GM18907 (cell line): ENCODE measurements at regions not wholly inside any gene's neighbourhood (a gene's known extent, or its start where the extent isn't known, plus 50 kb on each side); places are given as distances from the start of the nearest gene placed in this dataset.

ENCODE experiments used
- ATAC-seq: cut with Tn5 transposase; IDR thresholded peaks from one replicate; pipeline ENCODE4 v1.9.1; 2021; ENCODE audit warnings: mild to moderate bottlenecking, moderate library complexity; ENCODE audit not compliant: unreplicated experiment

- no peak for ATAC-seq
Observed at GRCh38 chr1:221444346-221444745, 297.5 kb downstream of the DUSP10 start.

- no peak for ATAC-seq
Observed at GRCh38 chr1:221448585-221449175, 293.2 kb downstream of the DUSP10 start.

GRCh38 chr1:221449194-221449593, 292.7 kb downstream of the DUSP10 start:
- no peak for ATAC-seq

GRCh38 chr1:221449801-221450470, 292.0 kb downstream of the DUSP10 start:
- peak; percentile 59 for ATAC-seq

GRCh38 chr1:221451741-221452140, 290.1 kb downstream of the DUSP10 start:
- no peak for ATAC-seq

- ATAC-seq, result no peak
Observed at GRCh38 chr1:221454096-221454495, 287.8 kb downstream of the DUSP10 start.

- ATAC-seq, result no peak
Observed at GRCh38 chr1:221456918-221457317, 285.0 kb downstream of the DUSP10 start.

- ATAC-seq, result no peak
Observed at GRCh38 chr1:221457685-221458446, 284.0 kb downstream of the DUSP10 start.

- no peak for ATAC-seq
Observed at GRCh38 chr1:221458447-221459156, 283.3 kb downstream of the DUSP10 start.

- no peak for ATAC-seq
Observed at GRCh38 chr1:221459558-221459957, 282.3 kb downstream of the DUSP10 start.

GRCh38 chr1:221462345-221462744, 279.5 kb downstream of the DUSP10 start:
- no peak for ATAC-seq

GRCh38 chr1:221468546-221468945, 273.3 kb downstream of the DUSP10 start:
- ATAC-seq, result no peak

GRCh38 chr1:221469476-221469875, 272.4 kb downstream of the DUSP10 start:
- ATAC-seq, result no peak

- no peak for ATAC-seq
Observed at GRCh38 chr1:221470000-221470698, 271.7 kb downstream of the DUSP10 start.

- ATAC-seq, result no peak
Observed at GRCh38 chr1:221473411-221473810, 268.5 kb downstream of the DUSP10 start.

- ATAC-seq, result no peak
Observed at GRCh38 chr1:221477252-221477651, 264.6 kb downstream of the DUSP10 start.

GRCh38 chr1:221478050-221478949, 263.6 kb downstream of the DUSP10 start:
- peak; percentile 93 for ATAC-seq

- no peak for ATAC-seq
Observed at GRCh38 chr1:221487781-221488524, 253.9 kb downstream of the DUSP10 start.

GRCh38 chr1:221488550-221488949, 253.3 kb downstream of the DUSP10 start:
- ATAC-seq, result no peak
